Cardiac muscle cell (in vitro differentiated cells and primary cell): ENCODE measurements at regions not wholly inside any gene's neighbourhood (a gene's known extent, or its start where the extent isn't known, plus 50 kb on each side); places are given as distances from the start of the nearest gene placed in this dataset.

Experiments
- DNase-seq, 2 donors: peaks; one replicate each; pipeline versions ENCODE4 v3.0.0 to v3.0.0-alpha.2; 2010 to 2017; ENCODE audit warnings: low read depth in 1 of 2, low spot score in 1 of 2
- H3K27ac ChIP-seq: fragments of 200-600 bp; sonication (generic); 2 replicates; pipeline ENCODE4 v1.5.1; 2016
- H3K27me3 ChIP-seq: fragments of 200-600 bp; sonication (generic); 2 replicates; pipeline ENCODE4 v1.6.0; 2016; ENCODE audit warnings: control low read depth
- H3K36me3 ChIP-seq: fragments of 200-600 bp; sonication (generic); 2 replicates; pipeline ENCODE4 v1.5.1; 2016; ENCODE audit warnings: control low read depth
- H3K4me1 ChIP-seq: fragments of 200-600 bp; sonication (generic); 2 replicates; pipeline ENCODE4 v1.8.1; 2017; ENCODE audit warnings: low read depth, mild to moderate bottlenecking, mixed run types
- H3K4me3 ChIP-seq: fragments of 200-600 bp; sonication (generic); 2 replicates; pipeline ENCODE4 v1.5.1; 2016; ENCODE audit warnings: mild to moderate bottlenecking
- H3K9me3 ChIP-seq: fragments of 200-600 bp; sonication (generic); 2 replicates; pipeline ENCODE4 v1.5.1; 2017; ENCODE audit warnings: low read depth, mild to moderate bottlenecking, control low read depth
- TF ChIP-seq, protein P1 (sequence below): IDR thresholded peaks from 2 replicates; pipeline ENCODE4 v1.5.1; 2012; ENCODE audit warnings: low read depth, mild to moderate bottlenecking, low read length

- no peaks in the 10 kb centered on the region for H3K36me3 ChIP-seq
- H3K4me3 ChIP-seq, result no peak overlapping the region
- DNase-seq, result no peak
- H3K4me1 ChIP-seq, result no peaks in the 10 kb centered on the region
- no peaks in the 10 kb centered on the region for H3K27me3 ChIP-seq
- H3K27ac ChIP-seq, result no peak overlapping the region
- TF ChIP-seq, protein P1, sequence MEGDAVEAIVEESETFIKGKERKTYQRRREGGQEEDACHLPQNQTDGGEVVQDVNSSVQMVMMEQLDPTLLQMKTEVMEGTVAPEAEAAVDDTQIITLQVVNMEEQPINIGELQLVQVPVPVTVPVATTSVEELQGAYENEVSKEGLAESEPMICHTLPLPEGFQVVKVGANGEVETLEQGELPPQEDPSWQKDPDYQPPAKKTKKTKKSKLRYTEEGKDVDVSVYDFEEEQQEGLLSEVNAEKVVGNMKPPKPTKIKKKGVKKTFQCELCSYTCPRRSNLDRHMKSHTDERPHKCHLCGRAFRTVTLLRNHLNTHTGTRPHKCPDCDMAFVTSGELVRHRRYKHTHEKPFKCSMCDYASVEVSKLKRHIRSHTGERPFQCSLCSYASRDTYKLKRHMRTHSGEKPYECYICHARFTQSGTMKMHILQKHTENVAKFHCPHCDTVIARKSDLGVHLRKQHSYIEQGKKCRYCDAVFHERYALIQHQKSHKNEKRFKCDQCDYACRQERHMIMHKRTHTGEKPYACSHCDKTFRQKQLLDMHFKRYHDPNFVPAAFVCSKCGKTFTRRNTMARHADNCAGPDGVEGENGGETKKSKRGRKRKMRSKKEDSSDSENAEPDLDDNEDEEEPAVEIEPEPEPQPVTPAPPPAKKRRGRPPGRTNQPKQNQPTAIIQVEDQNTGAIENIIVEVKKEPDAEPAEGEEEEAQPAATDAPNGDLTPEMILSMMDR, result no peak
- H3K9me3 ChIP-seq, result no peaks in the 10 kb centered on the region
Observed at GRCh38 chr6:140912686-140913085, 1220.0 kb upstream of the GJE1 start.

GRCh38 chr6:140909625-140910024, 1223.1 kb upstream of the GJE1 start:
- H3K27ac ChIP-seq, result no peak overlapping the region
- H3K4me1 ChIP-seq, result no peaks in the 10 kb centered on the region
- TF ChIP-seq, protein P1, result no peak
- no peak overlapping the region for H3K4me3 ChIP-seq
- no peaks in the 10 kb centered on the region for H3K9me3 ChIP-seq
- no peaks in the 10 kb centered on the region for H3K36me3 ChIP-seq
- no peak for DNase-seq
- no peaks in the 10 kb centered on the region for H3K27me3 ChIP-seq

- Histone ChIP-seq H3K4me3 (no peak overlapping the region), H3K4me1 (no peaks in the 10 kb centered on the region), H3K27ac (no peak overlapping the region), H3K27me3 (no peaks in the 10 kb centered on the region), H3K9me3 (no peaks in the 10 kb centered on the region), H3K36me3 (no peaks in the 10 kb centered on the region)
- TF ChIP-seq, protein P1, result no peak
- no peak for DNase-seq
Observed at GRCh38 chr6:140909156-140909555, 1223.6 kb upstream of the GJE1 start.

DNA sequence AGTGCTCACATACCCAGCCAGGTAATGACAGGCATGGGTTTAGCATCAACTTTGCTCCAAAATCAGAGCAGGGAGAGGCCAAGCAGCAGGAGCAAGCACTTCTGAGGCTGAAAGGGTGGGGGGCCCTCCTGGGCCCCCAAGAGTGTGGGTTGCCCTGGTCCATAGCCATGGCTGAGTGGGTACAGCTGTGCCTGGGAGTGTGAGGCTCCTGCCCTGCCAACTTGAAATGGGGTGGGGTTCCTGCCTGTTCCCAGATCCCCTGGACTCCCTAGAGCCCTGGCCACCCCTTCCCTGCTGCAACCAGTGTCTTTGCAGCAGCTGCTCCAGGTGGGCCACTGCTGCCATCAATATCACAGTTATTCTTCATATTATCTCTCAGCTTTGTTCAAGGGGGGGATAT, 1224.2 kb upstream of the GJE1 start:
- Histone ChIP-seq H3K27me3 (no peaks in the 10 kb centered on the region), H3K36me3 (no peaks in the 10 kb centered on the region), H3K4me3 (no peak overlapping the region), H3K9me3 (no peaks in the 10 kb centered on the region), H3K4me1 (no peaks in the 10 kb centered on the region), H3K27ac (no peak overlapping the region)
- TF ChIP-seq, protein P1, result no peak
- no peak for DNase-seq

GRCh38 chr6:140907235-140907634, 1225.5 kb upstream of the GJE1 start:
- Histone ChIP-seq H3K9me3 (no peaks in the 10 kb centered on the region), H3K36me3 (no peaks in the 10 kb centered on the region), H3K4me1 (no peaks in the 10 kb centered on the region), H3K27ac (no peak overlapping the region), H3K4me3 (no peak overlapping the region), H3K27me3 (no peaks in the 10 kb centered on the region)
- TF ChIP-seq, protein P1, result no peak
- DNase-seq, result no peak

GRCh38 chr6:140905724-140906123, 1227.0 kb upstream of the GJE1 start:
- Histone ChIP-seq H3K36me3 (no peaks in the 10 kb centered on the region), H3K27ac (no peak overlapping the region), H3K4me3 (no peak overlapping the region), H3K27me3 (no peaks in the 10 kb centered on the region), H3K9me3 (no peaks in the 10 kb centered on the region), H3K4me1 (no peaks in the 10 kb centered on the region)
- DNase-seq, result no peak
- TF ChIP-seq, protein P1, result no peak
